ENCODE measurements at regions not wholly inside any gene's neighbourhood (a gene's known extent, or its start where the extent isn't known, plus 50 kb on each side); places are given as distances from the start of the nearest gene placed in this dataset.
"Not testable (repeated sequence)": the region's sequence is repeated elsewhere in the genome, so short reads cannot be mapped to it uniquely, and the experiment has no call there.

- no peak for DNase-seq
These were observed 418.8 kb downstream of the SUCLG1 start for GRCh38 chr2:84040281-84040680.

GRCh38 chr2:84038866-84039265, 420.2 kb downstream of the SUCLG1 start:
- no peak for DNase-seq

GRCh38 chr2:84033347-84033974, 425.6 kb downstream of the SUCLG1 start:
- no peak for DNase-seq

- DNase-seq, result no peak
These were observed 427.6 kb downstream of the SUCLG1 start for GRCh38 chr2:84031312-84032050.

- DNase-seq, result no peak
These were observed 429.0 kb downstream of the SUCLG1 start for GRCh38 chr2:84029903-84030575.

- no peak for DNase-seq
These were observed 432.3 kb downstream of the SUCLG1 start for GRCh38 chr2:84026818-84027217.

- DNase-seq, result no peak
These were observed 436.2 kb downstream of the SUCLG1 start for GRCh38 chr2:84022810-84023431.

- no peak for DNase-seq
These were observed 442.1 kb downstream of the SUCLG1 start for GRCh38 chr2:84017010-84017409.

- DNase-seq, result no peak
These were observed 442.9 kb downstream of the SUCLG1 start for GRCh38 chr2:84016183-84016582.

- no peak for DNase-seq
These were observed 461.2 kb downstream of the SUCLG1 start for GRCh38 chr2:83997889-83998288.

- DNase-seq, result no peak
These were observed 464.4 kb downstream of the SUCLG1 start for GRCh38 chr2:83994633-83995179.

GRCh38 chr2:83993873-83994632, 465.0 kb downstream of the SUCLG1 start:
- no peak for DNase-seq

- DNase-seq, result no peak
These were observed 467.1 kb downstream of the SUCLG1 start for GRCh38 chr2:83991992-83992391.

GRCh38 chr2:83990636-83991035, 468.4 kb downstream of the SUCLG1 start:
- DNase-seq, result no peak

- DNase-seq, result not testable (repeated sequence)
These were observed 482.5 kb downstream of the SUCLG1 start for GRCh38 chr2:83976628-83977027.

- no peak for DNase-seq
These were observed 487.0 kb downstream of the SUCLG1 start for GRCh38 chr2:83972128-83972527.

- DNase-seq, result no peak
These were observed 487.5 kb downstream of the SUCLG1 start for GRCh38 chr2:83971547-83971946.

- DNase-seq, result no peak
These were observed 488.7 kb downstream of the SUCLG1 start for GRCh38 chr2:83970217-83970929.

- DNase-seq, result no peak
These were observed 490.0 kb downstream of the SUCLG1 start for GRCh38 chr2:83969085-83969484.

- no peak for DNase-seq
These were observed 491.2 kb downstream of the SUCLG1 start for GRCh38 chr2:83967854-83968253.

GRCh38 chr2:83966946-83967345, 492.1 kb downstream of the SUCLG1 start:
- DNase-seq, result not testable (repeated sequence)

GRCh38 chr2:83961512-83961911, 497.6 kb downstream of the SUCLG1 start:
- no peak for DNase-seq

Measured in activated naive CD4-positive, alpha-beta T cell (primary cell).